H1 (cell line): ENCODE measurements at regions not wholly inside any gene's neighbourhood (a gene's known extent, or its start where the extent isn't known, plus 50 kb on each side); places are given as distances from the start of the nearest gene placed in this dataset.

ENCODE experiments used
- CTCF ChIA-PET: fragments of 300-600 bp; sonication (Branson Sonifier 250); formaldehyde crosslinking; loops from one replicate; lab custom pipeline; 2021; ENCODE audit not compliant: partially characterized antibody; lab: Charles Lee
- POLR2A ChIA-PET: fragments of 300-600 bp; sonication (Branson Sonifier 250); formaldehyde crosslinking; loops from one replicate; lab custom pipeline; 2021; ENCODE audit warnings: inconsistent platforms; ENCODE audit not compliant: partially characterized antibody; lab: Charles Lee
- DNase-seq, 2 experiments: peaks; one replicate each; pipeline versions ENCODE4 v3.0.0 to v3.0.0-alpha.2; 2010 to 2022; ENCODE audit warnings: low spot score in 2 of 2, low read depth in 1 of 2, mixed read lengths in 1 of 2
- FAIRE-seq: peaks from 2 replicates; lab custom pipeline; 2011; peaks lifted over from hg19 to GRCh38; lab: Jason Lieb, UNC
- H2AFZ ChIP-seq: 2 replicates; pipeline ENCODE4 v1.8.1; 2012; ENCODE audit warnings: low read length, inconsistent platforms
- H2AK5ac ChIP-seq: 2 replicates; pipeline ENCODE4 v1.6.1; 2013; ENCODE audit warnings: low read depth, low read length
- H2BK120ac ChIP-seq: replicated peaks from 2 replicates; pipeline ENCODE3; 2013; ENCODE audit warnings: low read depth, low read length, inconsistent platforms
- H2BK12ac ChIP-seq: 2 replicates; pipeline ENCODE4 v1.6.1; 2013; ENCODE audit warnings: low read depth, low read length
- H2BK15ac ChIP-seq: 2 replicates; pipeline ENCODE4 v1.6.1; 2013; ENCODE audit warnings: low read length
- H2BK20ac ChIP-seq: 2 replicates; pipeline ENCODE4 v1.6.1; 2013; ENCODE audit warnings: low read length
- H2BK5ac ChIP-seq: 2 replicates; pipeline ENCODE4 v1.6.1; 2013; ENCODE audit warnings: low read depth, low read length
- H3K14ac ChIP-seq: 2 replicates; pipeline ENCODE4 v1.6.1; 2013; ENCODE audit warnings: inconsistent platforms; ENCODE audit not compliant: insufficient read length
- H3K18ac ChIP-seq: 2 replicates; pipeline ENCODE4 v1.6.1; 2013; ENCODE audit warnings: low read length; ENCODE audit errors: extremely low read depth
- H3K23ac ChIP-seq: 2 replicates; pipeline ENCODE4 v1.6.1; 2013; ENCODE audit warnings: inconsistent platforms; ENCODE audit not compliant: insufficient read length
- H3K23me2 ChIP-seq: 2 replicates; pipeline ENCODE4 v1.6.1; 2013; ENCODE audit warnings: low read depth, low read length
- H3K27ac ChIP-seq: 2 replicates; pipeline ENCODE4 v1.6.1; 2011; ENCODE audit warnings: low read depth, low read length, inconsistent platforms
- H3K27me3 ChIP-seq, 4 experiments: replicated peaks in 1 of 4; 1 replicate in 1 of 4; 2 replicates in 3 of 4; pipeline versions ENCODE4 v1.6.1 to v1.8.1; 2011 to 2013; ENCODE audit warnings: low read length in 3 of 4, mild to moderate bottlenecking in 3 of 4, inconsistent platforms in 2 of 4, mixed read lengths in 2 of 4, moderate library complexity in 1 of 4; ENCODE audit not compliant: control insufficient read depth in 3 of 4, insufficient read depth in 3 of 4; ENCODE audit errors: extremely low read depth in 1 of 4
- H3K36me3 ChIP-seq, 4 experiments: 2 replicates each; pipeline versions ENCODE4 v1.6.1 to v1.8.1; 2011 to 2013; ENCODE audit warnings: mild to moderate bottlenecking in 4 of 4, low read length in 3 of 4, moderate library complexity in 2 of 4, control low read depth in 1 of 4, inconsistent platforms in 1 of 4; ENCODE audit not compliant: insufficient read depth in 4 of 4, control insufficient read depth in 2 of 4
- H3K4ac ChIP-seq: replicated peaks from 2 replicates; pipeline ENCODE3; 2013; ENCODE audit warnings: low read length, low read depth, mixed read lengths, inconsistent platforms; ENCODE audit not compliant: insufficient read length
- H3K4me1 ChIP-seq, 4 experiments: replicated peaks in 1 of 4; 1 replicate in 1 of 4; 2 replicates in 3 of 4; pipeline versions ENCODE4 v1.6.1 to v1.8.1; 2011 to 2013; ENCODE audit warnings: low read length in 3 of 4, inconsistent platforms in 2 of 4, mixed read lengths in 1 of 4; ENCODE audit not compliant: insufficient read depth in 4 of 4, control insufficient read depth in 3 of 4
- H3K4me2 ChIP-seq, 2 experiments: 2 replicates each; pipeline versions ENCODE4 v1.6.1 to v1.8.1; 2011 to 2013; ENCODE audit warnings: low read depth in 2 of 2, low read length in 2 of 2, control low read depth in 1 of 2, inconsistent platforms in 1 of 2, mild to moderate bottlenecking in 1 of 2; ENCODE audit not compliant: insufficient read depth in 1 of 2
- H3K4me3 ChIP-seq, 4 experiments: fragments of 200-600, 300-600 bp in 1 of 4; sonication (generic), shearing (Covaris generic), sonication (Bioruptor Twin) in 1 of 4; 2 replicates each; pipeline versions ENCODE4 v1.5.1 to v1.8.1; 2011 to 2016; ENCODE audit warnings: low read length in 4 of 4, low read depth in 3 of 4, control low read depth in 2 of 4, inconsistent platforms in 2 of 4, mild to moderate bottlenecking in 2 of 4, mixed read lengths in 1 of 4, moderate library complexity in 1 of 4; ENCODE audit not compliant: insufficient read depth in 2 of 4; ENCODE audit errors: extremely low read depth in 1 of 4
- H3K56ac ChIP-seq: replicated peaks from 2 replicates; pipeline ENCODE3; 2013; ENCODE audit warnings: low read depth, mild to moderate bottlenecking, mixed read lengths, low read length, inconsistent platforms; ENCODE audit not compliant: insufficient read length
- H3K79me1 ChIP-seq: 2 replicates; pipeline ENCODE4 v1.6.1; 2013; ENCODE audit warnings: low read depth, low read length, control low read depth
- H3K79me2 ChIP-seq, 2 experiments: 2 replicates each; pipeline versions ENCODE4 v1.6.1 to v1.8.1; 2012 to 2013; ENCODE audit warnings: low read length in 2 of 2, mild to moderate bottlenecking in 2 of 2, inconsistent platforms in 1 of 2; ENCODE audit not compliant: insufficient read depth in 2 of 2, control insufficient read depth in 1 of 2
- H3K9ac ChIP-seq, 4 experiments: replicated peaks in 1 of 4; 1 replicate in 1 of 4; 2 replicates in 3 of 4; pipeline versions ENCODE4 v1.6.1 to v1.8.1; 2011 to 2013; ENCODE audit warnings: low read depth in 3 of 4, low read length in 3 of 4, control low read depth in 2 of 4, mild to moderate bottlenecking in 2 of 4, moderate library complexity in 2 of 4, inconsistent platforms in 1 of 4; ENCODE audit errors: extremely low read depth in 1 of 4
- H3K9me3 ChIP-seq, 2 experiments: 2 replicates each; pipeline versions ENCODE4 v1.6.1 to v1.8.1; 2012 to 2013; ENCODE audit warnings: mild to moderate bottlenecking in 2 of 2, moderate library complexity in 2 of 2, control low read depth in 1 of 2, inconsistent platforms in 1 of 2, low read depth in 1 of 2, low read length in 1 of 2, mixed read lengths in 1 of 2; ENCODE audit not compliant: insufficient read depth in 2 of 2
- H4K20me1 ChIP-seq, 2 experiments: replicated peaks in 1 of 2; 2 replicates each; pipeline versions ENCODE3 to v1.8.1; 2011 to 2013; ENCODE audit warnings: inconsistent platforms in 2 of 2, low read length in 2 of 2, mild to moderate bottlenecking in 1 of 2; ENCODE audit not compliant: insufficient read depth in 2 of 2, control insufficient read depth in 1 of 2
- H4K5ac ChIP-seq: 2 replicates; pipeline ENCODE4 v1.6.1; 2013; ENCODE audit warnings: low read length, low read depth, mixed read lengths, inconsistent platforms; ENCODE audit not compliant: insufficient read length
- H4K8ac ChIP-seq: 2 replicates; pipeline ENCODE4 v1.8.0; 2013; ENCODE audit warnings: mild to moderate bottlenecking, moderate library complexity, low read length, inconsistent platforms; ENCODE audit not compliant: insufficient read depth; ENCODE audit errors: extremely low read depth
- H4K91ac ChIP-seq: replicated peaks from 2 replicates; pipeline ENCODE3; 2013; ENCODE audit warnings: low read length, mixed read lengths, inconsistent platforms; ENCODE audit not compliant: insufficient read length
- FOSL1 ChIP-seq: IDR thresholded peaks from 2 replicates; pipeline ENCODE4 v1.6.1; 2011; ENCODE audit warnings: mild to moderate bottlenecking, low read depth, low read length, moderate library complexity; ENCODE audit not compliant: insufficient read depth
- GTF2F1 ChIP-seq: IDR thresholded peaks from 2 replicates; pipeline ENCODE4 v1.6.1; 2012; ENCODE audit warnings: low read depth, low read length, improper control_type of control experiment, borderline replicate concordance
- NRF1 ChIP-seq: IDR thresholded peaks from 2 replicates; pipeline ENCODE4 v1.6.1; 2011; ENCODE audit warnings: mild to moderate bottlenecking, low read depth, low read length, improper control_type of control experiment
- SIN3A ChIP-seq, 2 experiments: IDR thresholded peaks in 1 of 2; conservative IDR thresholded peaks in 1 of 2; 2 replicates each; pipeline ENCODE4 v1.6.1; 2011 to 2012; ENCODE audit warnings: low read length in 2 of 2, improper control_type of control experiment in 1 of 2, low read depth in 1 of 2, mild to moderate bottlenecking in 1 of 2
- SRF ChIP-seq: IDR thresholded peaks from 2 replicates; pipeline ENCODE4 v1.6.1; 2011; ENCODE audit warnings: mild to moderate bottlenecking, low read depth, low read length, moderate library complexity
- WGBS, 2 experiments: shearing (Covaris generic) in 1 of 2; methylation state at CpG; one replicate each; pipeline versions ENCODE4 v1.1.6 to v1.1.7; 2013 to 2015; ENCODE audit warnings: low lambda C conversion rate in 2 of 2, mixed read lengths in 2 of 2, inconsistent platforms in 1 of 2, low coverage in 1 of 2, missing lambda C conversion rate in 1 of 2; ENCODE audit not compliant: insufficient replicate concordance in 2 of 2, insufficient coverage in 1 of 2, insufficient read length in 1 of 2; ENCODE audit errors: extremely low coverage in 1 of 2, missing lambda C conversion rate in 1 of 2; 5-methylcytosine and 5-hydroxymethylcytosine counted together

- H2AK5ac ChIP-seq, result no peak overlapping the region
- no peak overlapping the region for H3K56ac ChIP-seq
- no peaks in the 10 kb centered on the region for H3K36me3 ChIP-seq
- H2BK5ac ChIP-seq, result no peak overlapping the region
- H3K27ac ChIP-seq, result no peak overlapping the region
- H3K4me1 ChIP-seq, result no peaks in the 10 kb centered on the region
- no peak overlapping the region for H2BK15ac ChIP-seq
- no peak overlapping the region for H4K91ac ChIP-seq
- no peak overlapping the region for H4K8ac ChIP-seq
- no peak overlapping the region for H3K18ac ChIP-seq
- no peak overlapping the region for H4K5ac ChIP-seq
- no peaks in the 10 kb centered on the region for H3K79me2 ChIP-seq
- WGBS, 2 experiments, result 100% methylated on average over 1 of the region's 1 CpG; no CpG with 5 or more reads in 1 of the 2 experiments
- CTCF ChIA-PET, result no interaction called here
- no peak overlapping the region for H3K4ac ChIP-seq
- DNase-seq (no peak), FAIRE-seq (no peak)
- H3K9me3 ChIP-seq, result peaks cover 4 to 8% of the 10 kb centered on the region in 2 experiments; a peak in 1 of 4 replicates
- no peaks in the 10 kb centered on the region for H4K20me1 ChIP-seq
- H3K4me3 ChIP-seq, result no peak overlapping the region
- H3K14ac ChIP-seq, result no peak overlapping the region
- no peaks in the 10 kb centered on the region for H3K79me1 ChIP-seq
- POLR2A ChIA-PET, result no interaction called here
- no peak overlapping the region for H3K9ac ChIP-seq
- H2BK20ac ChIP-seq, result no peak overlapping the region
- no peak overlapping the region for H2BK120ac ChIP-seq
- no peaks in the 10 kb centered on the region for H3K23me2 ChIP-seq
- no peaks in the 10 kb centered on the region for H3K27me3 ChIP-seq
- H3K23ac ChIP-seq, result no peak overlapping the region
- no peak overlapping the region for H2AFZ ChIP-seq
- no peak overlapping the region for H3K4me2 ChIP-seq
- H2BK12ac ChIP-seq, result no peak overlapping the region
- TF ChIP-seq SRF (no peak), GTF2F1 (no peak), NRF1 (no peak), FOSL1 (no peak), SIN3A (conservative IDR thresholded peaks at IDR 0.05 in 1 of 2, IDR thresholded peaks at IDR 0.05 in 1 of 2; ENCODE audit: low read depth in 1 of 2, low read length in 2 of 2) (no peak)
These were observed 1887.7 kb upstream of the PCDH7 start for GRCh38 chr4:28832444-28832843.
